Daoy (cell line): ENCODE measurements at regions not wholly inside any gene's neighbourhood (a gene's known extent, or its start where the extent isn't known, plus 50 kb on each side); places are given as distances from the start of the nearest gene placed in this dataset.
"Not testable (repeated sequence)": the region's sequence is repeated elsewhere in the genome, so short reads cannot be mapped to it uniquely, and the experiment has no call there.

ENCODE experiments used
- DNase-seq: peaks from one replicate; pipeline ENCODE4 v3.0.0-alpha.2; 2015; ENCODE audit warnings: low read depth

- no peak for DNase-seq
These were observed 354.9 kb downstream of the RSL24D1 start for GRCh38 chr15:54841701-54842305.

- no peak for DNase-seq
These were observed 355.9 kb downstream of the RSL24D1 start for GRCh38 chr15:54840621-54841398.

- DNase-seq, result no peak
These were observed 357.4 kb downstream of the RSL24D1 start for GRCh38 chr15:54839379-54839778.

GRCh38 chr15:54836052-54836795 lies 360.5 kb downstream of the RSL24D1 start:
- no peak for DNase-seq

- DNase-seq, result no peak
These were observed 366.9 kb downstream of the RSL24D1 start for GRCh38 chr15:54829821-54830220.

GRCh38 chr15:54820811-54821210 lies 375.9 kb downstream of the RSL24D1 start:
- DNase-seq, result no peak

GRCh38 chr15:54820098-54820497 lies 376.6 kb downstream of the RSL24D1 start:
- DNase-seq, result no peak

- no peak for DNase-seq
These were observed 380.3 kb downstream of the RSL24D1 start for GRCh38 chr15:54816401-54816800.

GRCh38 chr15:54815556-54815955 lies 381.2 kb downstream of the RSL24D1 start:
- no peak for DNase-seq

- no peak for DNase-seq
These were observed 384.4 kb downstream of the RSL24D1 start for GRCh38 chr15:54812383-54812782.

- DNase-seq, result no peak
These were observed 386.2 kb downstream of the RSL24D1 start for GRCh38 chr15:54810496-54810895.

- DNase-seq, result no peak
These were observed 386.7 kb downstream of the RSL24D1 start for GRCh38 chr15:54810031-54810430.

- DNase-seq, result no peak
These were observed 388.4 kb downstream of the RSL24D1 start for GRCh38 chr15:54808321-54808720.

- DNase-seq, result no peak
These were observed 392.8 kb downstream of the RSL24D1 start for GRCh38 chr15:54803987-54804386.

- no peak for DNase-seq
These were observed 393.5 kb downstream of the RSL24D1 start for GRCh38 chr15:54803134-54803808.

GRCh38 chr15:54792526-54792925 lies 404.2 kb downstream of the RSL24D1 start:
- no peak for DNase-seq

GRCh38 chr15:54790693-54791092 lies 406.0 kb downstream of the RSL24D1 start:
- DNase-seq, result no peak

GRCh38 chr15:54789376-54789775 lies 407.4 kb downstream of the RSL24D1 start:
- DNase-seq, result no peak

- DNase-seq, result not testable (repeated sequence)
These were observed 415.5 kb downstream of the RSL24D1 start for GRCh38 chr15:54781220-54781619.

- no peak for DNase-seq
These were observed 417.5 kb downstream of the RSL24D1 start for GRCh38 chr15:54779271-54779670.

- DNase-seq, result no peak
These were observed 420.3 kb downstream of the RSL24D1 start for GRCh38 chr15:54776410-54776809.

- DNase-seq, result no peak
These were observed 424.1 kb downstream of the RSL24D1 start for GRCh38 chr15:54772663-54773062.
